ENCODE measurements at regions not wholly inside any gene's neighbourhood (a gene's known extent, or its start where the extent isn't known, plus 50 kb on each side); places are given as distances from the start of the nearest gene placed in this dataset.

- TF ChIP-seq ZNF510 (tag by site-specific recombination; IDR thresholded peaks at IDR 0.05; ENCODE audit: insufficient replicate concordance) (no peak), CTCF (tag by site-specific recombination; IDR thresholded peaks at IDR 0.05) (no peak), ZBTB7A (tag by site-specific recombination; IDR thresholded peaks at IDR 0.05; ENCODE audit: low read depth) (no peak), ZNF112 (tag by site-specific recombination; IDR thresholded peaks at IDR 0.05) (no peak), ZBTB8A (tag by site-specific recombination; IDR thresholded peaks at IDR 0.05) (no peak), ZBTB48 (tag by site-specific recombination; IDR thresholded peaks at IDR 0.05) (no peak), RBAK (tag by site-specific recombination; IDR thresholded peaks at IDR 0.05) (no peak), SP7 (tag by site-specific recombination; IDR thresholded peaks at IDR 0.05) (no peak), ZNF239 (tag by site-specific recombination; IDR thresholded peaks at IDR 0.05) (no peak), YY1 (tag by site-specific recombination; IDR thresholded peaks at IDR 0.05) (no peak)
These were observed 551.7 kb upstream of the LRRTM1 start for GRCh38 chr2:80856227-80856626.

Measured in HEK293 (cell line).